ENCODE measurements at regions not wholly inside any gene's neighbourhood (a gene's known extent, or its start where the extent isn't known, plus 50 kb on each side); places are given as distances from the start of the nearest gene placed in this dataset.

GRCh38 chr9:107546859-107547258 is 57.3 kb upstream of the KLF4 start:
- Histone ChIP-seq H3K27me3 (ENCODE audit: control insufficient read depth, low read length) (no peaks in the 10 kb centered on the region), H3K36me3 (ENCODE audit: control insufficient read depth, low read length) (no peaks in the 10 kb centered on the region), H3K9me2 (replicated peaks; ENCODE audit: control insufficient read depth, low read length) (no peaks in the 10 kb centered on the region), H3K27ac (ENCODE audit: low read depth, low read length) (no peak overlapping the region), H3K4me2 (ENCODE audit: low read length) (no peak overlapping the region), H3F3A (ENCODE audit: control insufficient read depth, insufficient read depth) (no peaks in the 10 kb centered on the region), H3K4me3 (ENCODE audit: low read length) (no peak overlapping the region), H3K4me1 (ENCODE audit: control insufficient read depth, low read length) (no peaks in the 10 kb centered on the region), H3K79me2 (ENCODE audit: control insufficient read depth, low read length) (no peaks in the 10 kb centered on the region), H3K9me3 (ENCODE audit: control insufficient read depth, insufficient read depth, low read length) (no peaks in the 10 kb centered on the region), H4K20me1 (ENCODE audit: control insufficient read depth, insufficient read depth, low read depth, low read length) (no peaks in the 10 kb centered on the region)
- TF ChIP-seq, protein P1, sequence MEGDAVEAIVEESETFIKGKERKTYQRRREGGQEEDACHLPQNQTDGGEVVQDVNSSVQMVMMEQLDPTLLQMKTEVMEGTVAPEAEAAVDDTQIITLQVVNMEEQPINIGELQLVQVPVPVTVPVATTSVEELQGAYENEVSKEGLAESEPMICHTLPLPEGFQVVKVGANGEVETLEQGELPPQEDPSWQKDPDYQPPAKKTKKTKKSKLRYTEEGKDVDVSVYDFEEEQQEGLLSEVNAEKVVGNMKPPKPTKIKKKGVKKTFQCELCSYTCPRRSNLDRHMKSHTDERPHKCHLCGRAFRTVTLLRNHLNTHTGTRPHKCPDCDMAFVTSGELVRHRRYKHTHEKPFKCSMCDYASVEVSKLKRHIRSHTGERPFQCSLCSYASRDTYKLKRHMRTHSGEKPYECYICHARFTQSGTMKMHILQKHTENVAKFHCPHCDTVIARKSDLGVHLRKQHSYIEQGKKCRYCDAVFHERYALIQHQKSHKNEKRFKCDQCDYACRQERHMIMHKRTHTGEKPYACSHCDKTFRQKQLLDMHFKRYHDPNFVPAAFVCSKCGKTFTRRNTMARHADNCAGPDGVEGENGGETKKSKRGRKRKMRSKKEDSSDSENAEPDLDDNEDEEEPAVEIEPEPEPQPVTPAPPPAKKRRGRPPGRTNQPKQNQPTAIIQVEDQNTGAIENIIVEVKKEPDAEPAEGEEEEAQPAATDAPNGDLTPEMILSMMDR (IDR thresholded peaks at IDR 0.05; ENCODE audit: low read depth, low read length, poor library complexity, severe bottlenecking) = no peak
- TF ChIP-seq EZH2phosphoT487 (IDR thresholded peaks at IDR 0.05; ENCODE audit: borderline replicate concordance, low read length) = no peak

DNA sequence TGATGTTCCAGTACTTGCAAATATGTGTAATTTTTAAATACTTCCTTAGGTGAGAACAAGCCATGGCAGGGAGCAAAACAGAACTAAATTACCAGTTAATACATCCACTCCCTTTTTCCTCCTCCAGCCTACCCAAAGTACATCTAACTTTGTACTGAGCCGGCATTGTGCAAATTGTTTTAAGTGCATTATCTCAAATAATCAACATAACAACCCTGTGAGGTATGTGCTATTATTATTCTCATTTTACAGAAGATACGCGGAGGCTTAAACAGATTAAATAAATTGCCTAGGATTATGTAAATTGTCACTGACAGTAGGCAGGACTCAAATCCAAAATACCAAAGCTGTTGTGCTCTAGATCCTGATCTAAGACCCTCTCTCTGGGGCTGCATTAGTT is 55.5 kb upstream of the KLF4 start:
- Histone ChIP-seq H4K20me1 (ENCODE audit: control insufficient read depth, insufficient read depth, low read depth, low read length) (no peaks in the 10 kb centered on the region), H3K4me3 (ENCODE audit: low read length) (no peak overlapping the region), H3K79me2 (ENCODE audit: control insufficient read depth, low read length) (no peaks in the 10 kb centered on the region), H3K4me1 (ENCODE audit: control insufficient read depth, low read length) (no peaks in the 10 kb centered on the region), H3K27ac (ENCODE audit: low read depth, low read length) (no peak overlapping the region), H3K9me2 (replicated peaks; ENCODE audit: control insufficient read depth, low read length) (no peaks in the 10 kb centered on the region), H3K9me3 (ENCODE audit: control insufficient read depth, insufficient read depth, low read length) (no peaks in the 10 kb centered on the region), H3K27me3 (ENCODE audit: control insufficient read depth, low read length) (no peaks in the 10 kb centered on the region), H3K36me3 (ENCODE audit: control insufficient read depth, low read length) (no peaks in the 10 kb centered on the region), H3K4me2 (ENCODE audit: low read length) (no peak overlapping the region), H3F3A (ENCODE audit: control insufficient read depth, insufficient read depth) (no peaks in the 10 kb centered on the region)
- no peak for TF ChIP-seq EZH2phosphoT487 (IDR thresholded peaks at IDR 0.05; ENCODE audit: borderline replicate concordance, low read length)
- TF ChIP-seq, protein P1 (IDR thresholded peaks at IDR 0.05; ENCODE audit: low read depth, low read length, poor library complexity, severe bottlenecking) = no peak

GRCh38 chr9:107542411-107543157 is 53.0 kb upstream of the KLF4 start:
- Histone ChIP-seq H3K79me2 (ENCODE audit: control insufficient read depth, low read length) (no peaks in the 10 kb centered on the region), H3K9me2 (replicated peaks; ENCODE audit: control insufficient read depth, low read length) (no peaks in the 10 kb centered on the region), H3K27ac (ENCODE audit: low read depth, low read length) (no peak overlapping the region), H3K4me2 (ENCODE audit: low read length) (no peak overlapping the region), H3K36me3 (ENCODE audit: control insufficient read depth, low read length) (no peaks in the 10 kb centered on the region), H3F3A (ENCODE audit: control insufficient read depth, insufficient read depth) (no peaks in the 10 kb centered on the region), H3K4me3 (ENCODE audit: low read length) (no peak overlapping the region), H3K9me3 (ENCODE audit: control insufficient read depth, insufficient read depth, low read length) (no peaks in the 10 kb centered on the region), H4K20me1 (ENCODE audit: control insufficient read depth, insufficient read depth, low read depth, low read length) (no peaks in the 10 kb centered on the region), H3K27me3 (ENCODE audit: control insufficient read depth, low read length) (no peaks in the 10 kb centered on the region), H3K4me1 (ENCODE audit: control insufficient read depth, low read length) (no peaks in the 10 kb centered on the region)
- no peak for TF ChIP-seq EZH2phosphoT487 (IDR thresholded peaks at IDR 0.05; ENCODE audit: borderline replicate concordance, low read length)
- TF ChIP-seq, protein P1 (IDR thresholded peaks at IDR 0.05; ENCODE audit: low read depth, low read length, poor library complexity, severe bottlenecking) = no peak
